Renal pelvis (tissue), 1 donor: ENCODE measurements at regions not wholly inside any gene's neighbourhood (a gene's known extent, or its start where the extent isn't known, plus 50 kb on each side); places are given as distances from the start of the nearest gene placed in this dataset.

Source experiments
- DNase-seq: peaks from one replicate; pipeline ENCODE4 v3.0.0-alpha.2; 2013

DNA sequence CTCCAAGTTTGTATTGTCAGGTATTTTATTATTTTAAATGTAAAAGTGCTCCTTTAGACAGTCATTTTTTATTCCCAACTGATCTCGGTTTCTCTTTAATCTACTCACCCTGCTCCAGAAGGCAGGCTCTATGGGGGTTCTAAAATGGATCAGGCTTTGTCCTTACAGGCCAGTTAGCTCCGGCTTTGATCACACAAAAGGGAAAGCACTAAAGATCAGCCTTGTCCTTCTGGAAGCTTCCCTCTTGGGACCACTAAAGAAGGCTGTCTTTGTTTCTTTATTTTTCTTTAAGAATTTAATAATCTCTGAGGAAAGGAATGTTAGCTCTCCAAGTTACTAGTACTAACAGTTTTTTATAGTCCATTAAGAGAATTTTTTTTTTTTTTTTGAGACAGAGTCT lies 560.5 kb upstream of the ZNF717 start:
- no peak for DNase-seq

DNA sequence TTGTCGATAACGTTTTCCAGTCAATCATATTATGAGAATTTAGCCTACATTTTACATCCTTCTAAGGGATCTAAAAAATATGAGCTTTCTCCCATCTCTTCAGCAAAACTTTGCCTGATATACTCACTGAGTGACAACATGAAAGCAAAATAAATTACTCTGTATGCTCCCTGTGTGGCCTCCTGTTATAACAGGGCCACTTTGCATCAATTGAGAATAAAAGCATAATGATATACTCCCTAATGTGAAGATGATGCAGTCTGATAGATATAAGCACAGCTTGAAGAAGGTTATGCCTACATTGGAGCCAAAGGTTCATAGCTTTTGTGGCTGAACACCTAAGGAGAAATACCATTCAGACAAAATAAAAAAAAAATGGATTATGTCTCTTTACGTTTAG lies 561.3 kb upstream of the ZNF717 start:
- DNase-seq, result no peak

DNA sequence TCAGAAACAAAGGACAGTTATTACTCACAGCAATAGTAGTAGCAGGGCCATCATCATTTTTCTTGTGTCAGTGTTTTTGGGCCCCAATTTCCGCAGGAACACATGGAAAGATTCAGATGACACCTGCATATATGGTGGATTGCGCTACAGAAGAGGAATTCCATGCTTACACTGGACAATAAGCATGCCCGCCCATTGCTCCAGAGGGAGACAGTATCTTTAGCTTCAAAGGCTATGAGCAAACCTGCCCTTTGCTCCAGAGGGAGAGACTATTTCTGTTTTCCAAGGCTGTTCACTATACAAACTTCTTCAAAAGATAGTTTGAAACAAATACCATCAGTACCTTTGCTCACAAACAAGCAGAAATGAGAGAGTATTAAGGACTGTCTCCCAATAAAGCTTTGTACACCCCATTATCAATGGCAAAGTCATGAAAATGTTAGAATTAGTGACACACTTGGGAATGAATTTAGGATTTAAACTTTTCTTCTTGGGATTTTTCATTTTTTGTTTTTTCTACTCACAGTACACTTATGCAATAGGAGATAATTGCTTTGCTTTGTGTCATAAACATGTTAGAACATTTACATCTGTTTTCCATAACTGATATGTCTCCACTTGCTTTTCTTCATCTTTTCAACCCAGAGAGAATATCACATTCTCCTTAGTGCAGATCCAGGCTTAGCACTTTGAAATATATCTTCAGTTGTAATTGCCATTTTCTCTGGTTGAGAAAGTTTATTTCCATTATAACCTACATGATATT lies 564.5 kb upstream of the ZNF717 start:
- DNase-seq, result no peak

GRCh38 chr3:76352051-76352450 lies 566.7 kb upstream of the ZNF717 start:
- no peak for DNase-seq

GRCh38 chr3:76352511-76353284 lies 567.3 kb upstream of the ZNF717 start:
- DNase-seq, result no peak

DNA sequence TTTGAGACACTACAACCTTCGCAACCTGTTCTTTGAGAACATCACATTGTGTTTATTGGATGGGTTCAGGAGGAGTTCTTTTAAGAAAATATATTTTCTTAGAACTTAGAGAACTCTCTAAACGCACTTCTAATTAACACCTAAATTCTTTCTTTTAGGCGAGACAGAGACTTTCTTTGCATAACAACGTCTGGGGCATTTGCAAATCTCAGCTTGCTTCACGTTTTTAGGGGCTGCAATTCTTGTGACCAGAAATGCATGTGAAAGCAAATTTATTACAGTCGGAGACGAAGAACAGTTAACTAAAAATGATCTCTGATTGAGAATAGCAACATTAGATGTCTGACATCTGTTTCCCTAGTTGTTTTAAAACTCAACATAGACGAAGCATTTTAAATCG lies 568.3 kb upstream of the ZNF717 start:
- DNase-seq, result no peak

DNA sequence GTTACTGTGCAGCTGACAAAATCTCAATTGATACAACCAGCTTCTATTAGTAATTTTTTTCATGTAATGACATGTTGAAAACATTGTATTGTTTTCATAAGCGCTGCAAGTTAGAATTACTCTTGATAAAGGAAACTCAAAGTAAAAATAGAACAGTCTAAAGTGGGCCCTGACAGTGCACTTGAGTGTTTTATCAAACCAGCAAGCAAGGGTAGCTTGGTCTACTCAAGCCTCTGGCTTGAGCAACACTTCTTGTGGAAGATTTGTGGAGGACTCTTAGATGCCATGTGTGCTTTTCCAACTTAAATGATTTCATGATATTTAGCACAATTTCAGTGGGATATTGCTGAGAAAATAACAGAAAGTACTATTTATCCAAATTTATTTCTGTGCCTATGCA lies 575.7 kb upstream of the ZNF717 start:
- no peak for DNase-seq

GRCh38 chr3:76362643-76363042 lies 577.3 kb upstream of the ZNF717 start:
- DNase-seq, result no peak

DNA sequence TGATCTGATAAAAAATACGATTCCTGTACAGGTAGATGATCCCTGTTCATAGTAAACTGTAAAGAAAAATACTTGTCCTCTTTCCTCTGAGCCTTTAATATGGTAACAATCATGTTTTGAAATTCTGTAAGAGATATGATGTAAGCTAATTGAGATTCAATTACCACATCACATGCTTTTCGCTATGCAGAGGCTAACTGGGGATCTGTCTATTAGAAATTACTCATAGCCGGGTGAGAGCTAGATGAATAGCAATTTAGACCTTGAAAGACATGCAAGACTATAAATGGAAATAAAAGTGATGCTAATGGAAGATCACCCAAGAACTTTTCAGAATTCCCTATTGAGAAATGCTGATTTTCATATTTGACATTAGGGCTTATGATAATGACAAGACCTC lies 579.9 kb upstream of the ZNF717 start:
- DNase-seq, result no peak

GRCh38 chr3:76367281-76367680 lies 581.9 kb upstream of the ZNF717 start:
- no peak for DNase-seq

- no peak for DNase-seq
Measured at GRCh38 chr3:76369170-76369569, 583.8 kb upstream of the ZNF717 start.

GRCh38 chr3:76370749-76371520 lies 585.6 kb upstream of the ZNF717 start:
- no peak for DNase-seq

GRCh38 chr3:76372497-76372896 lies 587.1 kb upstream of the ZNF717 start:
- no peak for DNase-seq

GRCh38 chr3:76377074-76377473 lies 591.7 kb upstream of the ZNF717 start:
- no peak for DNase-seq

GRCh38 chr3:76378789-76379188 lies 593.4 kb upstream of the ZNF717 start:
- no peak for DNase-seq

DNA sequence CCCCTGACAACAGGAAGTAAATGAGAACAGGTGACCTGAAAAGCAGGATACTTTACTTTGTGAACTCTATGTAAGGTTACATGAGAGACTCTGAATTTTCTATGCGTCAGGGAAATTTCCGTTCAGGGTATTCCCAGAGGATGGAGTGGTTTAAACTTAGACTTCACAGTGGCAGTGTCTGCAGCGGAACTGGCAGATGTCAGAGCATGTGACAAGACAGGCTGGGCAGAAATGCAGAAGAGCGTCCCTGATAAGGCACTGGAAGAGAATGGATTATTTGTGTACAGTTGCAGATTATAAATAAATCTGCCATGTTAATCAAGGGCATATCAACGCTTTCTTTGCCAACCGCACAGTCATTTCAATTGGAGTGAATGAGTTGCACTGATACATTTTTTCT lies 598.4 kb upstream of the ZNF717 start:
- DNase-seq, result no peak

DNA sequence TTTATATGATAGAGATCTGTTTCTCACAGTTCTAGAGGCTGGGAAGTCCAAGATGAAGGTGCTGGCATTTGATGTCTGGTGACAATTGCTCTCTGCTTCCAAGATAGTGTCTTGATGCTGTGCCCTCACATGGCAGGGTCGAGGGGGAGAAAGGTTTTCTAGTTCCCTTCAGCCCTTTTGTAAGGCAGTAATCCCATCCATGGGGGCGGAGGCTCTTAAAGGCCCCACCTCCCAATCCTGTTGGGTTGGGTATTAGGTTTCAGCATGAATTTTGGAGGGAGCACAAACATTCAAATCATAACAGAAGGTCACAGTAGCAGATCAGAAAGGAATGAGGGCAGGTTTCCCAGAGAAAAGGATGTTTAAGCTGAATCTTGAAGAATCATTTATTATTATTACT lies 601.7 kb upstream of the ZNF717 start:
- no peak for DNase-seq

DNA sequence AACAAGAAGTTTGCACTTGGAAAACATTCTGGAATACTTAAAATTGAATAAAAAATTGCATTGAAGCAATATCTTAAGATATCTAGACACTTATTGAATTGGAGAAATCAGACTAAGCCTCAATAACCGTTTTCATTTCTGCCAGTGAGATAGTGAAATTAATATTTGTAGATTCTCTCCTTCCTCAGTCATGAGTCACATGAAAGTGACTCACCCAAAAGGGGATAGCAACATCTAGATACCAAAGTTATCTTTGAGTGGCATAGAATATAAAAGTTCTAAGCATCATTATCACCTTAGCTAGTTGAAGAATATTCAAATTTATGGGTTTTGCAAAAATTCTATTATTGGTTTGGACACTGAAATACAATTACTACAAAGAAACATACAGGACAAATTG lies 614.8 kb upstream of the ZNF717 start:
- DNase-seq, result no peak

- DNase-seq, result no peak
Measured at GRCh38 chr3:76402926-76403325, 617.6 kb upstream of the ZNF717 start.

DNA sequence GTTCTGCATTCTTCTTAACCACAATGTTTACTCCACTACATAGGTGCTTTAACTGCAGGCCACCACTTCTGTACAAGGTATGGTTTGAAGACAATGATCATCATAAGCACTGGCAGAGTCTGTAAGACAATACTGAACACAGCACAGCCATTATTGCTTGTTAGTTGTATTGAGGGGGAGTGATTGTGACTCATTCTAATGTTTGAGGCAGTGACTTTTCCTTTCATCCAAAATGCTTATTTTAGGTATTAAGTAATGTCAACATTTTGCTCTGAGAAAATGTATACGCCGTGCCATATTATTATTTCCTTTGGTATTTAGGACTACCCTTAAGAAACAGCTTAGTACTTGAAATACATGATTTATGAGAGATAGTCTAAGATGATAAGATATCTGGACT lies 618.2 kb upstream of the ZNF717 start:
- no peak for DNase-seq

GRCh38 chr3:76405196-76405595 lies 619.8 kb upstream of the ZNF717 start:
- DNase-seq, result no peak

DNA sequence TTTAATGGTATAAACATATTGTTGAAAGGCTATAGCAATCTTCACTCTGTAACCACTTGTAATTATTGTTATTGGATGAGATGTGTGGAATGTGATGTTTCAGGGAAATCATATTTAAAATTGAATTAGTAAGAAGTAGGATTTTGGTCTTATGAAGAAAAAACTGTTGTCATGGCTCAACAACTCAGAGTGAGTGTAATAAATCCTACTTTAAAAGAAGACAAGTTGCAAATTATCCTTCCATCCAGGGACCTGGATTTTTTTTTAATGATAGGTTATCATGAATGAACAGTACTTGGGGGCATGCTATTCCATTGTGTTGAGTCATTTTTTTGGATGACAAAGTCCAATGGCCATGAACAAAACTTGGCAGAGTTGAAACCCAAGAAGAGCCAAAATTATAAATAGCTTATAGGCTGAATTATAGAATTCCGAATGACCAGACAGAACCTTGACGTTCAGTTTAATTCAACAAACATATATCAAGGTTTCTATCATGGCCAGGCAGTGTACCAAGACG lies 625.5 kb upstream of the ZNF717 start:
- DNase-seq, result no peak

GRCh38 chr3:76415384-76415783 lies 624.5 kb upstream of the ROBO2 start:
- no peak for DNase-seq
